Ovary (tissue), 3 donors: ENCODE measurements at regions not wholly inside any gene's neighbourhood (a gene's known extent, or its start where the extent isn't known, plus 50 kb on each side); places are given as distances from the start of the nearest gene placed in this dataset.

Experiments used
- POLR2A ChIP-seq: fragments of 450-650 bp; IDR thresholded peaks from one replicate; pipeline ENCODE4 v1.6.1; 2017; ENCODE audit warnings: antibody characterized with exemption, mild to moderate bottlenecking, moderate library complexity
- TF ChIP-seq, protein P1 (sequence below), 3 donors: fragments of 450-650 bp in 2 of 3; fragments of 200-600 bp in 1 of 3; IDR thresholded peaks; one replicate each; pipeline versions ENCODE4 v1.5.1 to v1.8.0; 2016 to 2022; ENCODE audit warnings: antibody characterized with exemption in 3 of 3, mild to moderate bottlenecking in 1 of 3
- donor health status: DM: no; HTN: no; CAD: no.

GRCh38 chr1:222229672-222230312 is 318.1 kb downstream of the HHIPL2 start:
- TF ChIP-seq POLR2A = no peak
- TF ChIP-seq, protein P1, sequence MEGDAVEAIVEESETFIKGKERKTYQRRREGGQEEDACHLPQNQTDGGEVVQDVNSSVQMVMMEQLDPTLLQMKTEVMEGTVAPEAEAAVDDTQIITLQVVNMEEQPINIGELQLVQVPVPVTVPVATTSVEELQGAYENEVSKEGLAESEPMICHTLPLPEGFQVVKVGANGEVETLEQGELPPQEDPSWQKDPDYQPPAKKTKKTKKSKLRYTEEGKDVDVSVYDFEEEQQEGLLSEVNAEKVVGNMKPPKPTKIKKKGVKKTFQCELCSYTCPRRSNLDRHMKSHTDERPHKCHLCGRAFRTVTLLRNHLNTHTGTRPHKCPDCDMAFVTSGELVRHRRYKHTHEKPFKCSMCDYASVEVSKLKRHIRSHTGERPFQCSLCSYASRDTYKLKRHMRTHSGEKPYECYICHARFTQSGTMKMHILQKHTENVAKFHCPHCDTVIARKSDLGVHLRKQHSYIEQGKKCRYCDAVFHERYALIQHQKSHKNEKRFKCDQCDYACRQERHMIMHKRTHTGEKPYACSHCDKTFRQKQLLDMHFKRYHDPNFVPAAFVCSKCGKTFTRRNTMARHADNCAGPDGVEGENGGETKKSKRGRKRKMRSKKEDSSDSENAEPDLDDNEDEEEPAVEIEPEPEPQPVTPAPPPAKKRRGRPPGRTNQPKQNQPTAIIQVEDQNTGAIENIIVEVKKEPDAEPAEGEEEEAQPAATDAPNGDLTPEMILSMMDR (IDR thresholded peaks at IDR 0.05) = no peak
